ENCODE measurements at regions not wholly inside any gene's neighbourhood (a gene's known extent, or its start where the extent isn't known, plus 50 kb on each side); places are given as distances from the start of the nearest gene placed in this dataset.

GRCh38 chr2:2448178-2448577, 117.1 kb upstream of the MYT1L start:
- Histone ChIP-seq H3K79me2 (ENCODE audit: insufficient read depth, low read length) (no peaks in the 10 kb centered on the region), H3K27me3 (ENCODE audit: insufficient read depth, low read length) (no peaks in the 10 kb centered on the region)

GRCh38 chr2:2422621-2423020, 91.5 kb upstream of the MYT1L start:
- H3K27ac ChIP-seq (ENCODE audit: low read depth, low read length) = no peak overlapping the region
- no peaks in the 10 kb centered on the region for H3K79me2 ChIP-seq (ENCODE audit: insufficient read depth, low read length)
- no peaks in the 10 kb centered on the region for H3K9me3 ChIP-seq (ENCODE audit: low read depth, low read length)
- TF ChIP-seq CTCF (IDR thresholded peaks at IDR 0.05; ENCODE audit: extremely low read depth, low read depth, low read length) = no peak
- H2AFZ ChIP-seq (ENCODE audit: low read length) = no peak overlapping the region
- H3K4me2 ChIP-seq (ENCODE audit: insufficient read depth, low read length) = no peak overlapping the region
- H4K20me1 ChIP-seq (ENCODE audit: insufficient read depth, low read length) = no peaks in the 10 kb centered on the region
- H3K4me3 ChIP-seq (ENCODE audit: insufficient read depth, low read length) = no peak overlapping the region
- DNase-seq (ENCODE audit: insufficient read length, low spot score, missing footprints) = no peak
- H3K27me3 ChIP-seq (ENCODE audit: insufficient read depth, low read length) = no peaks in the 10 kb centered on the region
- no peaks in the 10 kb centered on the region for H3K36me3 ChIP-seq (ENCODE audit: insufficient read depth, low read length)
- H3K4me1 ChIP-seq (ENCODE audit: insufficient read depth, low read length) = no peaks in the 10 kb centered on the region

More at GRCh38 chr2:2448178-2448577, 117.1 kb upstream of the MYT1L start:
- no peak overlapping the region for H3K4me3 ChIP-seq (ENCODE audit: insufficient read depth, low read length)
- H3K27ac ChIP-seq (ENCODE audit: low read depth, low read length) = no peak overlapping the region
- no peak for TF ChIP-seq CTCF (IDR thresholded peaks at IDR 0.05; ENCODE audit: extremely low read depth, low read depth, low read length)
- H2AFZ ChIP-seq (ENCODE audit: low read length) = no peak overlapping the region
- no peaks in the 10 kb centered on the region for H4K20me1 ChIP-seq (ENCODE audit: insufficient read depth, low read length)
- H3K36me3 ChIP-seq (ENCODE audit: insufficient read depth, low read length) = no peaks in the 10 kb centered on the region
- no peaks in the 10 kb centered on the region for H3K9me3 ChIP-seq (ENCODE audit: low read depth, low read length)
- H3K4me1 ChIP-seq (ENCODE audit: insufficient read depth, low read length) = no peaks in the 10 kb centered on the region
- no peak overlapping the region for H3K4me2 ChIP-seq (ENCODE audit: insufficient read depth, low read length)
- no peak for DNase-seq (ENCODE audit: insufficient read length, low spot score, missing footprints)

- H3K9me3 ChIP-seq (ENCODE audit: low read depth, low read length) = no peaks in the 10 kb centered on the region
- H4K20me1 ChIP-seq (ENCODE audit: insufficient read depth, low read length) = no peaks in the 10 kb centered on the region
- DNase-seq (ENCODE audit: insufficient read length, low spot score, missing footprints) = no peak
- H3K36me3 ChIP-seq (ENCODE audit: insufficient read depth, low read length) = no peaks in the 10 kb centered on the region
- no peaks in the 10 kb centered on the region for H3K27me3 ChIP-seq (ENCODE audit: insufficient read depth, low read length)
- H3K27ac ChIP-seq (ENCODE audit: low read depth, low read length) = no peak overlapping the region
- no peak overlapping the region for H2AFZ ChIP-seq (ENCODE audit: low read length)
- H3K4me3 ChIP-seq (ENCODE audit: insufficient read depth, low read length) = no peak overlapping the region
- no peaks in the 10 kb centered on the region for H3K4me1 ChIP-seq (ENCODE audit: insufficient read depth, low read length)
- no peak overlapping the region for H3K4me2 ChIP-seq (ENCODE audit: insufficient read depth, low read length)
- TF ChIP-seq CTCF (IDR thresholded peaks at IDR 0.05; ENCODE audit: extremely low read depth, low read depth, low read length) = no peak
- no peaks in the 10 kb centered on the region for H3K79me2 ChIP-seq (ENCODE audit: insufficient read depth, low read length)
Measured at GRCh38 chr2:2413525-2413924, 82.5 kb upstream of the MYT1L start.

GRCh38 chr2:2410987-2411386, 79.9 kb upstream of the MYT1L start:
- H3K79me2 ChIP-seq (ENCODE audit: insufficient read depth, low read length) = no peaks in the 10 kb centered on the region
- H2AFZ ChIP-seq (ENCODE audit: low read length) = no peak overlapping the region
- no peak for TF ChIP-seq CTCF (IDR thresholded peaks at IDR 0.05; ENCODE audit: extremely low read depth, low read depth, low read length)
- no peak for DNase-seq (ENCODE audit: insufficient read length, low spot score, missing footprints)
- no peaks in the 10 kb centered on the region for H4K20me1 ChIP-seq (ENCODE audit: insufficient read depth, low read length)
- H3K27me3 ChIP-seq (ENCODE audit: insufficient read depth, low read length) = no peaks in the 10 kb centered on the region
- no peaks in the 10 kb centered on the region for H3K9me3 ChIP-seq (ENCODE audit: low read depth, low read length)
- H3K4me3 ChIP-seq (ENCODE audit: insufficient read depth, low read length) = no peak overlapping the region
- no peak overlapping the region for H3K4me2 ChIP-seq (ENCODE audit: insufficient read depth, low read length)
- H3K4me1 ChIP-seq (ENCODE audit: insufficient read depth, low read length) = no peaks in the 10 kb centered on the region
- H3K36me3 ChIP-seq (ENCODE audit: insufficient read depth, low read length) = no peaks in the 10 kb centered on the region
- no peak overlapping the region for H3K27ac ChIP-seq (ENCODE audit: low read depth, low read length)

All from osteoblast (primary cell).